Trophoblast cell (in vitro differentiated cells and primary cell): ENCODE measurements at regions not wholly inside any gene's neighbourhood (a gene's known extent, or its start where the extent isn't known, plus 50 kb on each side); places are given as distances from the start of the nearest gene placed in this dataset.
"Not testable (repeated sequence)": the region's sequence is repeated elsewhere in the genome, so short reads cannot be mapped to it uniquely, and the experiment has no call there.

Source experiments
- DNase-seq, 2 donors: peaks; one replicate each; pipeline ENCODE4 v3.0.0-alpha.2; 2016
- H2AFZ ChIP-seq: 2 replicates; pipeline ENCODE4 v1.6.1; 2013; ENCODE audit warnings: low read length, moderate library complexity, mild to moderate bottlenecking; ENCODE audit not compliant: insufficient read depth, poor library complexity
- H2AK5ac ChIP-seq: 2 replicates; pipeline ENCODE4 v1.6.1; 2013; ENCODE audit warnings: mild to moderate bottlenecking, low read length
- H2BK120ac ChIP-seq: 2 replicates; pipeline ENCODE4 v1.6.1; 2013; ENCODE audit warnings: low read length, mild to moderate bottlenecking, moderate library complexity; ENCODE audit not compliant: insufficient read depth, poor library complexity
- H2BK12ac ChIP-seq: 2 replicates; pipeline ENCODE4 v1.6.1; 2013; ENCODE audit warnings: mild to moderate bottlenecking, low read length, moderate library complexity
- H2BK5ac ChIP-seq: 2 replicates; pipeline ENCODE4 v1.6.1; 2013; ENCODE audit warnings: low read length, low read depth, moderate library complexity, mild to moderate bottlenecking; ENCODE audit not compliant: poor library complexity
- H3K14ac ChIP-seq: 2 replicates; pipeline ENCODE4 v1.6.1; 2013; ENCODE audit warnings: mild to moderate bottlenecking, low read length
- H3K18ac ChIP-seq: 2 replicates; pipeline ENCODE4 v1.6.1; 2013; ENCODE audit warnings: mild to moderate bottlenecking, low read length
- H3K23ac ChIP-seq: 2 replicates; pipeline ENCODE4 v1.6.1; 2013; ENCODE audit warnings: low read length
- H3K27ac ChIP-seq: 2 replicates; pipeline ENCODE4 v1.5.1; 2013; ENCODE audit warnings: low read depth, mild to moderate bottlenecking, inconsistent platforms, low read length, moderate library complexity
- H3K27me3 ChIP-seq: 2 replicates; pipeline ENCODE4 v1.6.1; 2013; ENCODE audit warnings: inconsistent platforms, mild to moderate bottlenecking, low read length, moderate library complexity; ENCODE audit not compliant: insufficient read depth
- H3K36me3 ChIP-seq, 2 experiments: 1 replicate in 1 of 2; 2 replicates in 1 of 2; pipeline ENCODE4 v1.6.1; 2013; ENCODE audit warnings: low read length in 2 of 2, mild to moderate bottlenecking in 2 of 2, moderate library complexity in 1 of 2; ENCODE audit not compliant: insufficient read depth in 2 of 2, control insufficient read depth in 1 of 2
- H3K4ac ChIP-seq: 2 replicates; pipeline ENCODE4 v1.6.1; 2013; ENCODE audit warnings: low read depth, mild to moderate bottlenecking, low read length, moderate library complexity
- H3K4me1 ChIP-seq, 2 experiments: 1 replicate in 1 of 2; 2 replicates in 1 of 2; pipeline ENCODE4 v1.6.1; 2013; ENCODE audit warnings: low read length in 2 of 2, mild to moderate bottlenecking in 2 of 2, moderate library complexity in 1 of 2; ENCODE audit not compliant: insufficient read depth in 2 of 2, control insufficient read depth in 1 of 2
- H3K4me2 ChIP-seq: 2 replicates; pipeline ENCODE4 v1.6.1; 2013; ENCODE audit warnings: inconsistent platforms, mild to moderate bottlenecking, low read length, moderate library complexity
- H3K4me3 ChIP-seq: 2 replicates; pipeline ENCODE4 v1.5.1; 2013; ENCODE audit warnings: mild to moderate bottlenecking, low read depth, low read length, inconsistent platforms
- H3K79me1 ChIP-seq: one replicate; pipeline ENCODE4 v1.6.1; 2013; ENCODE audit warnings: low read length
- H3K79me2 ChIP-seq: 2 replicates; pipeline ENCODE4 v1.6.1; 2013; ENCODE audit warnings: low read length, mild to moderate bottlenecking; ENCODE audit not compliant: control insufficient read depth, insufficient read depth, poor library complexity
- H3K9ac ChIP-seq: 2 replicates; pipeline ENCODE4 v1.6.1; 2013; ENCODE audit warnings: mild to moderate bottlenecking, low read length
- H3K9me3 ChIP-seq: 2 replicates; pipeline ENCODE4 v1.6.1; 2013; ENCODE audit warnings: low read depth, mild to moderate bottlenecking, control low read depth, inconsistent platforms, low read length; ENCODE audit not compliant: insufficient read depth
- H4K12ac ChIP-seq: 2 replicates; pipeline ENCODE4 v1.6.1; 2013; ENCODE audit warnings: low read depth, mild to moderate bottlenecking, low read length, moderate library complexity
- H4K8ac ChIP-seq: 2 replicates; pipeline ENCODE4 v1.6.1; 2013; ENCODE audit warnings: low read depth, mild to moderate bottlenecking, low read length, moderate library complexity
- H4K91ac ChIP-seq: one replicate; pipeline ENCODE4 v1.6.1; 2013; ENCODE audit warnings: low read depth, mild to moderate bottlenecking, low read length, moderate library complexity
- WGBS: extraction: QIAGEN DNeasy Blood & Tissue Kit; methylation state at CpG from one replicate; pipeline ENCODE4 v1.1.7; 2013; ENCODE audit warnings: missing lambda C conversion rate; ENCODE audit not compliant: insufficient read length, insufficient coverage; ENCODE audit errors: extremely low coverage; 5-methylcytosine and 5-hydroxymethylcytosine counted together

DNA sequence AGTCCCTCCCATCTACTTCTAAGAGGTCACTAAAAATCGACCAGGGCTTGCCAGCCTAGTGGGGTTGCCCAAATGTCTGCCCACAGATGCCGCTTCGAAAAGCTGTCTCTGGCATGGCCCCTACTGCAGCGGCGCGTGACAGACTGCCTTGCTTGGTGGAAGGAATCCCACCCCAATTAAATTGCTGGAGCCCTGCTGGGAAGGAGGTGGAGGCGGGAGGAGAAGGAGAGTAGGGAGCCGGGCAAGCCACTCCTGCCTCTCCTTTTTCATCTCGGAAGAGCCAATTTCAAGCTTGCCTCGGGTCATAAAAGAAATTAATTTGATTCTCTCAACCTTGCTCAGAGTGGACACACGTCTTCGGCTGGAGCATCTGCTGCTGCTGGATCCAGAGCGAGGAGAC lies 106.0 kb downstream of the NPIPA8 start:
- H3K18ac ChIP-seq, H4K12ac ChIP-seq, H3K79me1 ChIP-seq, H3K4me3 ChIP-seq, H3K9ac ChIP-seq, H4K91ac ChIP-seq, H3K27ac ChIP-seq, H3K23ac ChIP-seq, H3K4me1 ChIP-seq, H2AFZ ChIP-seq, DNase-seq, H3K14ac ChIP-seq, H2BK120ac ChIP-seq, H2AK5ac ChIP-seq, H3K36me3 ChIP-seq, H2BK12ac ChIP-seq, H3K4ac ChIP-seq, H3K79me2 ChIP-seq, H3K4me2 ChIP-seq, H3K9me3 ChIP-seq, H2BK5ac ChIP-seq, H3K27me3 ChIP-seq, H4K8ac ChIP-seq: not testable (repeated sequence)
- WGBS: no CpG with 5 or more reads among the region's 13 CpGs

DNA sequence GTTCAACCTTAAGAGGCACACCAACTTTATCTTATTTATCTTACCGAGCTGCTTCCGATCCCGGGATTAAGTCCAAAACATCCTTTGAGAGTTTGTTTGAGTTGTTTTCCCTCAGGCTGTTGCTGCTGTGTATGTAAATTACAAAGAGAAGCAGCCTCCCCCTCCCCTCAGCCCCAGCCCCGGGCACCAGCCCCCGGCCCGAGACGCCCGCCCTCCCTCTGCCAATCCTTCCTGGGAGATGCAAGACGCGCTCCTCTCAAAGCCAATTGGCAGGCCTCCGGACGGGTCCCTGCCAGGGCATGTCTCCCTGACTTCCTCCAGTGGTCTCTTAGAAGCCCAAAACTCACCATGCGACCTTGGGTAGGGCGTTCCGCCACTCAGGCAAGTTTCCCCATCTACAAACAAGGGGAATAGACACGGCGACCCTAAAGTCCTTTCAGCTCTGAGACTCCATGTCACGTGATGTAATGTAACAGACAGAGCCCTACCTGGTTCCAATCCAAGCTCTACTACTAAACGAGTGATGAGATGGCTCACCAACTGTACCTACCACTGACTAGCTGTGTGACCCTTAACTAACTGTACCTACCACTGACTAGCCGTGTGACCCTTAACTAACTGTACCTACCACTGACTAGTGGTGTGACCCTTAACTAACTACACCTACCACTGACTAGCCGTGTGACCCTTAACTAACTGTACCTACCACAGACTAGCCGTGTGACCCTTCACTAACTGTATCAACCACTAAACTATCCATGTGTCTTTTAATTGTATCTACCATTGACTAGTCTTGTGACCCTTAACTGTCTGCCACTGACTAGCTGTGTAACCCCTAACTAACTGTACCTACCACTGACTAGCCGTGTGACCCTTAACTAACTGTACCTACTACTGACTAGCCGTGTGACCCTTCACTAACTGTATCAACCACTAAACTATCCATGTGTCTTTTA lies 114.2 kb downstream of the NPIPA8 start:
- not testable (repeated sequence) for H3K18ac ChIP-seq, H4K8ac ChIP-seq, H2BK5ac ChIP-seq, H3K4me3 ChIP-seq, H3K9me3 ChIP-seq, H4K12ac ChIP-seq, H3K14ac ChIP-seq, H3K4me1 ChIP-seq, H4K91ac ChIP-seq, H3K27me3 ChIP-seq, H3K23ac ChIP-seq, H3K9ac ChIP-seq, H2AK5ac ChIP-seq, H3K79me1 ChIP-seq, H3K4ac ChIP-seq, H2BK120ac ChIP-seq, H3K79me2 ChIP-seq, H3K4me2 ChIP-seq, H3K27ac ChIP-seq, H2AFZ ChIP-seq, H3K36me3 ChIP-seq, H2BK12ac ChIP-seq, DNase-seq
- no CpG with 5 or more reads among the region's 24 CpGs for WGBS

DNA sequence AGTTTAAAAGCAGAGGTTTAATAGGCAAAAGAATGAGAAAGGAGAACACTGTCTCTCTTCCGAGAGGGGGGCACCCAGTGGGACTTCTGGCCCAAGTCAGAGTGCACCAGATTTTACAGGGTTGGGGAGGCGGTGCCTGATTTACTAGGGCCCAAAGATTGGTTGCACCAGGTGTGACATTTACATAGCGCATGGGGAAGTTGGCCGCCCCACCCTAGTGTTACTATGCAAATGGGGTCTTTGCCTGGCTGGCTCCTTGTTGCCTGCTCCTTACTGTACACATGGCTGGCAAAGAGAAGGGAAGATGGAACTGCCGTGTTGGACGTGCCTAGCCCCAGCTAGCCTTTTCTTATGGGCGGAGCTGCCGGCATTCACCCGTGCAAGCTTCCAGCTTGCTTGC lies 118.8 kb downstream of the NPIPA8 start:
- H3K23ac ChIP-seq, H2AFZ ChIP-seq, H3K4me1 ChIP-seq, H2BK5ac ChIP-seq, H3K27me3 ChIP-seq, H4K91ac ChIP-seq, H3K4ac ChIP-seq, H3K9ac ChIP-seq, H3K36me3 ChIP-seq, H3K79me2 ChIP-seq, DNase-seq, H2BK12ac ChIP-seq, H3K14ac ChIP-seq, H2AK5ac ChIP-seq, H3K79me1 ChIP-seq, H3K9me3 ChIP-seq, H3K27ac ChIP-seq, H2BK120ac ChIP-seq, H4K12ac ChIP-seq, H3K4me2 ChIP-seq, H4K8ac ChIP-seq, H3K18ac ChIP-seq, H3K4me3 ChIP-seq: not testable (repeated sequence)
- WGBS: no CpG with 5 or more reads among the region's 9 CpGs

DNA sequence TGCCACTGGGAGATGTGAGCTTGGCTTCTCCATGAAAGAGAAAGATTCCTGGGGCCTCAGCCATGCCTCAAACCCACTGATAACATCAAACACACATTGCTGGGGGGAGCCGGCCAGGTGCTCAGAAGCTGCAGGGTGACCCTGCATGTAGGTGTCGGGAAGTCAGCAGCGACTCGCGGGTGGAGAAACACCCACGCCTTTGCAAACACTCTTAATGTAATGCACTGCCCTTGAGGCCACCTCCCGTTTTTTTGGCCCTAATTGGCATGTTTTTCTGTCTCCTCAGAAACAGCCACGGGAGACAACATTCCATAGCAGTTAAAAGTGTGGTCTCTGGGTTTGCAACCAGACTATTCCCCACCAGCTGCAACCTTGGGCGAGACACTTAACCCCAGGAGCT lies 119.7 kb downstream of the NPIPA8 start:
- not testable (repeated sequence) for H3K27me3 ChIP-seq, H2BK5ac ChIP-seq, H2AFZ ChIP-seq, H3K9me3 ChIP-seq, DNase-seq, H3K14ac ChIP-seq, H3K79me2 ChIP-seq, H3K27ac ChIP-seq, H2BK12ac ChIP-seq, H4K8ac ChIP-seq, H3K79me1 ChIP-seq, H3K18ac ChIP-seq, H3K23ac ChIP-seq, H3K36me3 ChIP-seq, H4K91ac ChIP-seq, H3K4me1 ChIP-seq, H3K9ac ChIP-seq, H3K4ac ChIP-seq, H3K4me3 ChIP-seq, H2BK120ac ChIP-seq, H3K4me2 ChIP-seq, H2AK5ac ChIP-seq, H4K12ac ChIP-seq
- no CpG with 5 or more reads among the region's 9 CpGs for WGBS
